HG02642 (cell line): ENCODE measurements at regions not wholly inside any gene's neighbourhood (a gene's known extent, or its start where the extent isn't known, plus 50 kb on each side); places are given as distances from the start of the nearest gene placed in this dataset.

Experiments
- ATAC-seq: cut with Tn5 transposase; IDR thresholded peaks from one replicate; pipeline ENCODE4 v1.9.1; 2021; ENCODE audit warnings: mild to moderate bottlenecking; ENCODE audit not compliant: unreplicated experiment, poor library complexity

DNA sequence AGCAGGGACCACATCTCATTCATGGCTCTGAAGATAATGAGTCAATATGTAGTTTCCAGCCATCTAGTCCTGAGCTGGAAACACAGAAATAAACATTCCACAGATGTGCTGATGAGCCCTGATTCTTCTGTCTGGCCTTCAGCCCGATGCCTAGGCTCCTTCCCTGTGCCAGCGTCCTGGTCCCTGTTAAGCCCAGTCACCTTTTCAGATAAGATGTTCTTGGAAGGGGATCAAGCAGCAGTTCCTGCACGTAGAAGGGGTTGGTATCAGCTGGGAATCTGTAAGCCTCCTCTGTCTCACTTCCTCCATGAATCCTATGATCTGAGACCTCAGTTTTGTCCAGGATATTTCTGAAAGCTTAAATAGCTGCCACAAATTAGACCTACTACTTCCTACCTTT is 149.3 kb downstream of the TTC32 start:
- ATAC-seq, result no peak

DNA sequence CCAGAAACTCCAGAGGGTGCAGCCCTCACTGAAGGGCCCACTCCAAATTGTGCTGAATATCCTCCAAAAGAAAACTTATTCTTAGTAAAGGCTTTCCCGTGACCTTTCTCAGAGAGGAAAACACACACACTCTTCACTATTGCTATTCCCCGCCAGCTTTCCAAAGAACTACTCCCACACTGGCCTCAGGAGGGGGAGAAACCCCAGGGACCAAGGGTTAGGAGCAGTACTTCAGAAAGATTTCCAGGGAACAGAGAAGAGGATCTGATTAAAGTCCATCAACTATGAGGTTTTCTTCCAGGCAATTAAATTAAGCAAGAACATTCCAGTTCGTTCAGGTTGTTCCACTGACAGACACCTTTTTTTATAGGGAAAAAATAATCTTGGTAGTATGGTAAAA is 150.2 kb downstream of the TTC32 start:
- no peak for ATAC-seq

DNA sequence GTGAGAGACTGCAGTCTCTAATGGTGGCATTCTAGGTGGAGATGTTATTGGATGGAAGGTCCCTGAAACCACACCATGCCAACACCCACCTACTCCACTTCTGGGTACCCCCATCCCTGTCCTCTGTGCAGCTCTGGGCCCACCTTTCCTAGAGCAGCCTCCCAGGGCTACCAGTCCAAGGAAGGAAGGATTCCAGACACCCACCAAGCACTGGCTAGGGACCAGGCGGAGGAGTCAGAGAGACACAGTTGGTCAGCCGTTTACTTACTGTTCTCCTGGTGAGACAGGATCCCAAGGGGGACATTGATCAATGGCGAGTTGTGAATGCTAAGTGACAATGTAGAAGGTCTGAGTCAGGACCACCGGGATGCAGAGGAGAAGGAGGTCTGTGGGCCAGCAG is 151.6 kb downstream of the TTC32 start:
- no peak for ATAC-seq

DNA sequence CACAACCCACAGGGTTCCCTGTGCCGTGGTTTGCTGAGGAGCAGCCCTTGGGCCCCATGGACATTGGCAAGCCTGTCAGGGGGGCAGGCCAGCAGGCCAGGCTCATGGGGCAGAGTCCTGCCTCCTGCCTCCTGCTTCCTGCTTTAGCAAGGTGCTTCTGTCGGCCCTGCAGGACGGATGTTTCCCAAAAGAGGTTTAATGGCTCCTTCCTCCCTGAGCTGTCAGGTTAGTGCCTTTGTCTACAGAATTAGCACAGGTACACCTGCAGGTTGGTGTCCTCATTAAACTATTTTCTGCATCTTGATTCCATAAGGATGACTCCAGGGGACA is 152.3 kb downstream of the TTC32 start:
- ATAC-seq, result no peak

DNA sequence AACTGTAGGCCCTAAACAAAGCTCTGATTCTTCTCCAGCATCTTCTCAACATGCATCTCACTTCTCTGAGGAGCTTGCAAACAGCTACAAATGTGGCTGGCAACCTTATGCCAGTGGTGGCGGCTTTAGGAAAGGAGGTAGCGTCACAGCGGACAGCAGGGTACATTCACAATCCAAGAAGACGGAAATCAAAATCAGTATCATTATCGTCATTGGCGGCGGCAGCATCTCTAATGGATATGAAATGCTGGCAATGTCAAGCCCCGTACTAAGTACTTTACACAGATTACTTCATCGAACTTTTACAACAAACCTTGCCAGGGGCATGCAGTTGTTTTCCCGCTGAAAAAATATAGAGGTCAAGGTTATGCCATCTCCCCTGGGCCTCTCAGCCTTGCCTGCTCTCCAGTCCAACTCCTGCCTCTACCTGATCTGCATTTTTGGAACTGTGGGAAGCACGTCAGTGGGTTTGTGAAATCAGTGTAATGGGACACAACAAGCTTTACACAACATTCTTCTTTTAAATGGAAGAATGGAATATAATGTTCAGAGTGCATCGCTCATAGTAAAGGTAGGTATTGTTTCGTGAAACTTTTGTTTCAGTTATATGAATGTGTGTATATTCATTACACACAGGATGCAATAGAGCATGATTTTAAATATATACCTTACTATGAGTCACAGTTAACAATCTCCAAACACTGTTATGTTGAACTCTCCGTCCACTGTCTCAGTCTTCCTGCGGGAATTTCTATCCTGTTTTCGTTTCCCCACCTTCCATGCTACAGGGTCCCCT is 152.9 kb downstream of the TTC32 start:
- no peak for ATAC-seq

DNA sequence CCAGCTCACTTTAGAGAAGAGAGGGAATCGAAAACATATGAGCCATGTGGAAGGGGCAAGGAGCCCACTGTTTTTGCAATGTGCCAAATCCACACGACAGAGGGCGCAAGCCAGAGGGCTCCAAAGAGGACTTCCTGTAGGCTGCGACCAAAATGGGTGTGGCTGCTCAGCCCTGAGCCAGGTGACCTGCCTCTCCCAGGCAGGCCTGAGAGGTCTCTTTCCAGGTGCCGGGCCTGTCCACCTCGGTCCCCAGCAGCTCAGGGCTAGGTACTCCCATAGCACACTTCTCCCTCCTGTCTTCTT is 153.8 kb downstream of the TTC32 start:
- no peak for ATAC-seq

DNA sequence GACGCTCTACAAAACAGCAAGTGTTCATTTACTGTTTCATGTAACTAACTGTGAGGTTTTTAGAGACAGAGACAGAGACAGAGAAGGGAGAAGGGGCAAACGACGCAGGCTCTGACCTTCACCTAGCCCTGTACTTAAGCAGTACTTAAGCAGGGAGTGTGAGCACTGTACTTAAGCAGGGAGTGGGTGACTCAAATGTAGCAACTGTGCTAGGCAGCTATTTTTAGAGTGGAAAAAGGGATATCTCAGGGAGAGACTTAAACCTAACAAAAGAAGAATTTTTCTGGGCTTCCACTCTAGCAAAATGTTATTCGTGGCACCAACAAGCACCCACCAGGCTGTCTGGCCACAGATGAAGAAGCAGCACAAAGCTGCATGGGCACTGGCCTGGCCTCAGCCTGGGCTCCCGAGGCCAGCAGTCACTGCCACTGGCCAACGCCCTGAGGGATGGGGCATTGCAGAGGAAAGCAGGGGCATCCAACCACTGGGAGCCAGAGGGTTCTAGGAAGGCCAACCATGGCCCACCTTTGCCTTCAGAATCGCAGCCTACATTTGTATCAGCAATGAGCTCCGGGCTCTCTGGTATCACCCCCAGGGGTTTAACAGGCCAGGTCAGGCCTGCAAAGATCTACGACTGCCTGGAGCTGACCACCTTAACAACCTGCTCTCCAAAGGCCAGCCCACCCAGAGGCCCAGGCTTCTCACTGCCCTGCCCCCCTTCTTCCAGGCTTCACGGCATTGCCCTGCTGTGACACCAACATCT is 154.3 kb downstream of the TTC32 start:
- no peak for ATAC-seq

DNA sequence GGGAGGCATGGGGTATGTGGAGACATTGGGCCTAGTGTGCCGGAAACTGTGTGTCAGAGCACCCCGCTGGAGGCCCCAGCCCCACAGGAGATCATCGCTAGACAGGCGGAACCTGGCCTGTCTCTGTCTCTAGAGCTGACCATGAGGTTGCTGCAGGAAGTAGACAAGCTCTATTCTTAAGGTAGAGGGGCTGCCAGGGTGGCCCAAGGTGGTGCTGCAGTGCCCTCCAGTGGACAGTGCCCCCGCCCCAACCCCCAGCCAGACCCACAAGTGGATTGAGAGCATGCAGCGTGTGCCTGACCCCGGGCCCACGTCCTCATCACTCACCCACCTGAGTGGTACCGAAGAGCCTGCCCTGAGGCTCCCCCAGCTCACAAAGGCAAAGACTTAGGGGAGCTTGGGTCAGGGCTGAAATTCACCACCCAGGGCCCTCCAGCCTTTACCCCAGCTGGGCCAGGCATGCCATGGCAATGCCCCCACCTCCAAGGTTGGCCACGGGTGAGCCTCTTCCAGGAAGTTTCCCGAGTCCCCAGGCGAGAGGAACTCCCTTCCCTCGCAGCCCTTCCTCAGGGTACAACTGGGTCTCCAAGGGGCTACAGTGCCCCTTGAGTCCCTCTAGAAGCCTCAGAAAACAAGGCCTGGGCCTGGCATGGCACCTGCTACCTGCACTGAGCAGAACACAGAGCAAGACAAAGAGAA is 155.0 kb downstream of the TTC32 start:
- no peak for ATAC-seq

DNA sequence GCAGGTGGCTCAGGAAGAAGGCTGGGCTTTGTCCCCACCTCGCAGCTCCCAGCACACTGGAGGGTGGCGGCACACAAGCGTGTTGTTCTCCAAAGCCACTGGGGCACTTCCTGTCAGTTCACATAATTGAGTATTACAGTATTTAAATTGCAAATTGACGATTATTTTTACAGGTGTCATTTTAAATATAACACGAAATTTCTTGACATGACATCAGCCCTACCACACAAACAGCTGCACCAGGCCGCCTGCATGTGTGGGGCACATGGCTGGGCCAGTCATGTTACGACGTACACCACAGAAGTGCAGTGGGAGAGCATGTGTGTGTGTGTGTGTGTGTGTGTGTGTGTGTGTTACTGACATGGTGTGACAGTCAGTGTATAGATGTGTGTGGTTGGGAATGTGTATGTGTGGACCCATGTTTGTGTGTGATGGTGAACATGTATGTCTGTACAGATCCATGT is 155.6 kb downstream of the TTC32 start:
- no peak for ATAC-seq

DNA sequence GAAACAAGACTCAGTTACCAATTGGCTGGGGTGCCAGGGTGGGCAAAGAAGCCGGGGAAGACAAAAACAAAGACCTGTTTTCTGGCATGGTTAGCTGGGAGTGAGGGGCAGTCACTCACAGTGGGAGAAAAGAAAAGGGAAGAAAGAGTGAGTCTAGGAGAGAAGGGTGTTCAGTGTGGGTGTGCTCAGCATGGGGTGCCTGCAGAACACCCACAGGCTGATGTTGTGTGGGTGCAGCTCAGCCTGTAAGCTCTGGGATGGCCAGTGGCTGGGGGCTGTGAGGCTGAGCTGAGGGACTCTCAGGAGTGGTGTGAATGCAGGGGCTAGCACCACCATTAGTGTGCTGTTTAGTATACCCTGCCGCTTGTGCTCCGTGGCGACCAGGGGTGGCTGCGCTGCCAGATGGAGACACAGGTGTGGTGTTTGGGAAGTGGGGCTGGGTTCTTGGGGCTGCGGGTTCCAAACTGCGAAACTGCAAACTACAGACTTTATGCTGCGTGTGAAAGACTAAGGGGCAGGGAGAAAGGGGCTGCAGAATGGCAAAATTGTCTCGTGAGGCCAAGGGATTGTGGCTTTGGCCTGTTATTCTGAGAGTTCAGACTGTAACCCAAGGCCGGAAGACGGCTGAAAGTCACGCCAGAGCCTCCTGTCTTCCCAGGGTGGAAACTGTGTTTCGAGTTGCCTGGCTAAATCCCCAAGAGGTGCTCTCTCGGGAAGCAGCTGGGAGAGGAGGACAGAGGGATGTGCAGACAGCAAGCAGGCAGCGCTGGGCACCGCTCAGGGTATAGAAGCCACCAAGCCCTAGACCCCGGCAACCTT is 156.3 kb downstream of the TTC32 start:
- no peak for ATAC-seq

DNA sequence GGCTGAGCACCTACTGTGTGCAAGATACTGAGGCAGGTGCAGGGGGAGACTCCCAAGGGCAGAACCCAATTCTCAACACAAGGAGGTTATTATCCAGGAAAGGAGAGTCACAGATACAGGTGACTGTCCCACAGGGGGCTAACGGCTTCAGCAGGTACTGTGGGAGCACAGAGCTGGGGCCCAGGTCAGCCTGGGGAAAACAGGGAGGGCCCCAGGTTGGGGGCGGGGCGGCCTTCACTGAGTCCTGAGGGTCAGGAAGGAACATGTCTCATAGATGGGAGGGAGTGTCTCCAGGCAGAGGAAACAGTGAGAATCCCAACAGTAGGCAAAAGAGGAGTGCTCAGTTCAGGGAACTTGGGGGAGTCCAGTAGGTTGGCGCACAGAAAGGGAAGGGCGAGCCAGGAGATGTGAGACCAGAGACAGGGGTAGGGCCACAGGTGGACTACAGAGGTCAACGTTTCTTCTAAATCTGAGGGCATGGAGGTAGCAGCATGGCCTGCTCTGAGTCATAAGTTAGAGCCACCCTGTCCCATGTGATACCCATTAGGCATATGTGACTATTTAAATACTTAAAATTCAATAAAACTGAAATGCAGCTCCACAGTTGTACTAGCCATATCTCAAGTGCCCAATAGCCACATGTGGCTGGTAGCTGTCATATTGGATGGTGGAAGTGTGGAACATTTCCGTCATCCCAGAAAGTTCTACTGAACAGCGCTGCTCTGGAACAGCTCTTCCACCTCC is 157.2 kb downstream of the TTC32 start:
- no peak for ATAC-seq

DNA sequence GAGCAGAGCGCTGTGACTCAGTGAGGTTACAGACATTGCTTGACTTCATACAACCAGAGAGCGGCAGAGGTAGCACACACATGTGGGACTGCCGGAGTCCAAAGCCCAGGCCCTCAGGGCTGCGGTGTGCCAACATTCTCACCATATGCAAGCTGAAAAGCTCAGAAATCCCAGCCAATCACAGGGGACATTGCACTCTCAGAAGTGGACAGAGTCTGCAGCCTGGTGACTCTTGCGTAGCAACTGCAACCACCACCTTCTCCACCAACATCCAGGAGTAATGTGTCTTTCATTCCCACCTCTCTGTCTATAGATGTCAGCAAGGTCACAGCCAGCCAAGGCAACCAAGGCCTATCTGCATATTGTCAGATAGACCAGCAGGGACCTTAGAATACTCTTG is 158.1 kb downstream of the TTC32 start:
- no peak for ATAC-seq

DNA sequence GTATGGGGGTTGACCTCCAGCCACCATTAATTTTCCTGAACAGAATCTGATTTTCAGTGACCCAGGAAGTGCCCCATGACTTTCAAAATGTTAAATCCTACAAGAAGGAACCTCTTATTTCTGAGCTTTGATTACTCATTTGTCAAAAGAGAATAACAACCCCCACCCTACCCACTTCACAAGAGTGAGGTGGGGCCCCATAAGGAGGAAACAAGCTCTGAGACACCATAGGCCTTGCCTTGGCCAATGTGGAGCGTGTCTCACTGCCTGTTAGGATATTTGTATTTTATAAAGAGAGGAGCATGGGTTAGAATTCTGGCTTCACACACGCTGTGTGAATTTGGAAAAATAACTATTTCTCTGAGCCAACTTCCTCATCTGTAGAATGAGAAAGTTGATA is 158.9 kb downstream of the TTC32 start:
- no peak for ATAC-seq

DNA sequence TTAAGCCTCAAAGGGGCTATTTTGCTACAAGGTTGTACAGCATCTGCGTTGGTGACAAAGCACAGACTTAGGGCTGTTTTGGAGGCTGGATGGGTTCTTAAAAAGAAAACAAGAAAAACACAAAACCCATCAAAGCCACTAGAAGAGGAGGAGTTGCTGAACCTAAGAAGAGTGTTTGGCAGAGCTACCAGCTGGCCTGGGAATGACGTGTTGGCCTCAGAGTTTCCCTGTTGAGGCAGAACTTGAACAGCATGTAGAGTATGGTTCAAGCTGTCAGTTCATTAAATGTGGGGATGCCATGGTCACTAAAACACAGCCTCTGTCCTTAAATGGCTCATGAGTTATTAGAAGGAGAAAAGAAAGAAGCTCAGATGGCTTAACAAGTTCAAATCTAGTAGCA is 162.5 kb downstream of the TTC32 start:
- ATAC-seq, result no peak

DNA sequence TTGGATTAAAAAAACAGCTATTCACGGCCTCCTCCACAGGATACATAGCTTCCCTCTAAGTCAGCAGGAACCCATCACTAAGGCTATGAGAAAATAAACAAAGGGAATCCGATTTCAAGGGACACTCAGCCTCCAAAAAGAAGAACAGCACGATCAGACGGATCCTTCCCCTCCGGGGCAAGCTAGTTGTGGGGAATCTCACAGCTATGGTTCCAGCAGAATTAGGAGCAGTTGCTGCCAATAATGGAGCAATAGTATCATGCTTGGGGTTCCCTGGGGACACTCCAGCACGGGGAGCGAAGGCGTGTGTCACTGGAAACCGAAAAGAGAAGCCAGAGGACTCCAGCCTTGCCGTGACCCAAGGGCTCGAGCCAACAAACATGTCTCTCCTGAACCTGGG is 163.1 kb downstream of the TTC32 start:
- ATAC-seq, result no peak

DNA sequence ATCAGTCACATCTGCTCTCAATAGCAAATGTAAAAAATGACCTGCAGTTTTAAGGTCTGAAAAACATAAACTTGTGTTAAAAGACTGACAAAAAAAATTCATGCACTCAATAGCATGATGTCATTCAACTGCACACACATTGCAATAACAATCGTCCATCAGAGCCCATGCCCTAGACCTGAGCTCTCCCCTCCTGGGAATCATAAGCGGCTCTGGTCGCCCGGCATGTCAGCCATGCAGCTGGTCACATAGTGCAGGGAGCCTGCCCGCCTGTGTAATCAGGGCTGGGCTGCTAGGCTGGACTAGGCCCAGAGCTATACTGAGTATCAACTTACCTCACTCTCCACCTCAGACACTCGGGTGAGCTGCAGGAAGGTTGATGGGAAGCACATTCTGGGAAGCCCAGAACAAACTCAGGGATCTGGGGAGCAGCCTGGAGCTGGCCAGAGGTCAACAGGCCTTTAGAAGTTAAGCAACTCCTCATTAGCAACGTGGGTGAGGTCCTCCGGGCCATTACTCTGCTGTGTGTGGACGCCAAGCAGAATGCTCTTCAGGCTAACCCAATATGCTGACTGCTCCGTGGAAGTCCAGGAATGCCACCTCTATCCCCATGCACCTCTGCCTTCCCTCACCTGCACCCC is 165.5 kb downstream of the TTC32 start:
- no peak for ATAC-seq

DNA sequence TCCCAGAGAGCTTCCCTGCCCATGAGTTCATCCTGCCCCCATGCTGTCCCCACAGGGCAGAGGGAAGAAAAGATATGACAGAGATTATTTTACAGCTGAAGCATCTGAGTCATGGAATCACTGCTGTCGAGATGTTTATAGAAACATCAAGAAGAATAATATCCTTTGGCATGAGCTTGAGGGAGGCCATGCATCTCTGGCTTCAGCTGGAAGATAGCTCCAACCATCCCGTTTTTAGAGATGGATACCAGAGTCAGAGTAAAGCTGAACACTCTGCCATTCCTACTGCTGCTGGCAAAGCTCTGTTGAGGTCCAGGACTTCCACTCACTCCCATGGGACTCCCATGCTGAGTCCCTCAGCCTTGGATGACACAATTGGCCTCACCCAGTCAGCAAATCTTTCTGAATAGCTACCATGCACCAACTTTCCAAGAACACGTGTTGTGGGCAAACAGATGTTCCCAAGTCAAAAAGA is 167.8 kb downstream of the TTC32 start:
- no peak for ATAC-seq

DNA sequence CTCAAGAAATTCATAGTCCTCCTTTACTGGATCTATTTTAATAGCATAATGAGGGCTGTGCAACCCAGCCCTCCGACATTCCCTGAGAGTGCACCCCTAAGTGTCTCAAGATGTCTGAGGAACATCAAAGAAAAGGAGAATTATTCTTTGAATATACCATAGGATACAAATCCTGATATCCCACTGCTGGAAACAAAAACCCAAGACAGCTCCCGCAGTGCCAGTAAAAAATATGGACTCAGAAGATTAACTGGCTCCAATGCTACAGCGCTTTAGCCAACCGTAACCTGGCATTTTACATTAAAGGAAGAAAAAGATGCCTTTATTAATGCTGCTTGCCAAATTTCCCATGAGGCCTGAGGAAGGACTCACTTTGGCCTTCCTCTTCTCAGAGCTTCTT is 168.4 kb downstream of the TTC32 start:
- ATAC-seq, result no peak

DNA sequence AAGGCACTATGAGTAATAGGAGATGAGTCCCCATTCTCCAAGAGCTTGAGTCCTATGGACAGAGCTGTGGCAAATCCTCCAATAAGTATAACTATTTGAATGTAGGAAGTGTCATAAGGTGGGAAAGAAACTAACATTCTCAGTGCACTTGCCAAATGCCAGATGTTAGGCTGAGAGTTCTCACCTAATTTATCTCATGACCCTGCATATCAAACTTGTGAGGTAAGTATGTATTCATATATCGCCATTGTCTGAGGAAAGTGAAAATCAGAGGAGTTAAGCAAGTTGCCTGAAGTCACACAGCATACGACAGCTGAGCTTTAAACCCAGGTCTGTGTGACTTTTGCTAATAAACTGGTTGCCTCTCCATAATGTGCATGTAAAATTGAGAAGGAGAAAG is 169.5 kb downstream of the TTC32 start:
- ATAC-seq, result no peak
